GM19193 (cell line): ENCODE measurements at regions not wholly inside any gene's neighbourhood (a gene's known extent, or its start where the extent isn't known, plus 50 kb on each side); places are given as distances from the start of the nearest gene placed in this dataset.

Experiments
- POLR2A ChIP-seq: IDR thresholded peaks from 4 replicates; pipeline ENCODE4 v1.6.1; 2011; ENCODE audit not compliant: insufficient read depth, insufficient read length; ENCODE audit errors: extremely low read depth

DNA sequence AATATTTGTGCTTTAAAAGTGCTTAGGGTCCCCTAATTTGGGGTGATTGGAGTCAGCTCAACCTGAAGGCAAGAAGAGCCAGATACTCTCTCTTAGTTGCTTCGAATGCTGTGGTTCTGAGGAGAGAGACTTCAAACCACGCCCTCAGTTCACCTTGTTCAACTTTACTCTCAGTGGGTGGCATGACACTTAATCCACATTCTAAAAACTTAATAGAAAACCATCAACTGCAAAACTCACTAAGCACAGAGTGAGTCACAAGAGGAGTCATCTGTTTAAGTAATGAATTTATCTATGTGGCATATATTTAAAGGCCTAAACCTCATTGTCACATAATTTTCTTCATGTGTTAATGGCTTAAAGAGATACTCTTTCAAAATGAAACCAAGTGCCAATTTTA is 99.5 kb upstream of the SLC4A4 start:
- no peak for TF ChIP-seq POLR2A

DNA sequence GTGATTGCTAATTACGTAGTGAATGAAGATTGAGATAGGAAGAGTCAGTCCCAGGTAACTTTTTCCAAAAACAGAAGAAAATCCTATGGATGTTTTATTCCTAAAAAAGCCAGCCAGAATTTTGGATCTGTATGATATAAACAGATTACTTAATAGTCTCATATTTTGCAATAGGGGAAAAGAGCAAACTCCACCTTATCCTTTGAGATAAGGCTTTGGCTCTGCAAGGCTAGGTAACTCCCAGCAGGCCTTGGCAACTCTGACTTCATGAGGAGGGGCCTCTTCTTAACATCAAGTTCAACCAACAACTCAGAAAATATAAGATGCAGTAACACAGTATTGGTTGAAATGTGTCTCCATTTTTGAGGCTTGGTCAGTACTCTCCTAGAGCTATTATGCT is 98.7 kb upstream of the SLC4A4 start:
- no peak for TF ChIP-seq POLR2A

DNA sequence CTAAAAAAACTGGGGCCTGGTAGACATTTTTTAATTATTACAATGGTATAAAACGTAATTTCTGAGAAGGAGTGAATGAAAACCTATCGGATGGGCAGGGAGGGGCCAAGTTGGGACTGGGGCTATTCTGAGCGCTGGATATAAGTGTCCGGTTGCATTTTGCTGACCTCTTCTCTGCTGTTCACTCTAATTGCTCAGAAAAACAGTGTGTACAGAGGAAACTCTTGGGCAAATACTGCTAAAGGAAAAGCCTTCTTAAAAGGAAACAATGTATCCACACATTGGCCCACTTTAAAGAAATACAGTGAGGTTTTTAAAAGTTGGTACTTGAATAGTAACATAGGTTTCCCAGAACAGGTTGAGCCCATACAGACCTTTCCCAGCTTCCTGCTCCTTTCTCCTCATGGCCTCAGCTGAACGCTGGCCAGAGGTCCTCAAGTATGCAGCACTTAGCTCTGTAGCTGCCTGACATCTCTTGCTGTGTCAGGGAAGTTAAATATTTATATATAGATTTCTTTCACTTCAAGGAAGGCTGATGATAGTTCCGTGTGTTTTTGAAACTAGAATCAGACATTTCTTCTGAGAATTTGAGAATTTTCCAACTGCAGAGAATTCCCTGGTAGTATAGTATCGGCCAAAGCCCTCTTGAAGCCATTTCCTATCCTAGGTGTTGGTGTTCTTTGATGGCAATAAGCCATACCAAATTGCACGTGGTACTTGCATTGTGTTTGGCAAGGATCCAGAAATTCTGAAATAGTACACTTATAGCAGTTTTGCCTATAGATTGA is 97.1 kb upstream of the SLC4A4 start:
- TF ChIP-seq POLR2A, result no peak

DNA sequence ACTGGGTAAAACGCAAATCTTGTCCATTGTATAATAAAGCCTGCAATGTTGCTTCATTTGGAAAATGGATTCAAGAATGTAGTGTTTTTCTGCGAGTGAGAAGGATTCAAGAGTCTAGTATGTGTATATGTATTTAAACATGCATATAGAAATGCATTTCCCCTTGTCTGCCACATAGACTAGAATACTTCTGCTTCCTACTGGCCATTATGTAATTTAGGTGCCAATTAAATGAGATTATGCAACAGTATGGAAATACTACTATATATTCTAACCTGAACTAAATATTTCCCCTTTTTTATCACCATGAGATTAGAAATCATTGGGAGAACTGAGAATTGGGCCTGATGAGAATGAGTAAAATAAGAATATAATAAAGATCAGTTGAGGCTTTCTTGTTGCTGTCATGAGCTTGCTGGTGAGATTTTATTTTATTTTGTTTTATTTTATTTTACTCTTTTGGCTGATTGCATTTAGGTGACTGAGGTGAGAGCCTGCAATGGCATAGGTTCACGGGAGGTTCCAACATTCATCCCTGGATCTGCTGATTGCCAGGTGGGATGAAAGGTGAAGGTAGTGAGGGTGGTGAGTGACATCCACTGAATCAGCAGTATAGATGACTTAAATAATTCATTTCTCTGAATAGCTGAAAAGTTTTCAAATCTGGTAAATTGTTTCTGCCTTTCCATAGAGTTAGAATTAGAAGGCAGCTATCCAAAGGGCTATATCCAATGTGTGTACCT is 95.6 kb upstream of the SLC4A4 start:
- TF ChIP-seq POLR2A, result no peak

DNA sequence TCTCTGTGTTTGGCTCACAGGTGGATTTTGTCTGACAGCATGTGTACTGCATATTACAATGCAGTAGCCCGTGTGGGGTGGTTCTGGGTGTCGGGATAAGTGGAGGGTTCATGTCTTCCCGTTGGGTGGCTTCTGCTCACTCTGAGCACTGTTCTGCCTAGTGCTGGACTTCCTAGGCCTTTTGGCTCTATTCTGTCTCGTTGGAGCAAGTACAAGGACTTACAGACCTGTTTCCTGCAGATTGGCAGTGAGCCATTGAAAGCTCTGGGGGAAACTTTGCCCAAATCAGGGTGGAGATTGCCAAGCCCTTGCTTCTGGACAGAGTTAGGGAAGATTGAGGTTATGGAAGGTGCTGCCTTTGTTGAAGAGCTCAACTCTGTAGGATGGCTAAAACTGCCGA is 91.1 kb upstream of the SLC4A4 start:
- TF ChIP-seq POLR2A, result no peak

DNA sequence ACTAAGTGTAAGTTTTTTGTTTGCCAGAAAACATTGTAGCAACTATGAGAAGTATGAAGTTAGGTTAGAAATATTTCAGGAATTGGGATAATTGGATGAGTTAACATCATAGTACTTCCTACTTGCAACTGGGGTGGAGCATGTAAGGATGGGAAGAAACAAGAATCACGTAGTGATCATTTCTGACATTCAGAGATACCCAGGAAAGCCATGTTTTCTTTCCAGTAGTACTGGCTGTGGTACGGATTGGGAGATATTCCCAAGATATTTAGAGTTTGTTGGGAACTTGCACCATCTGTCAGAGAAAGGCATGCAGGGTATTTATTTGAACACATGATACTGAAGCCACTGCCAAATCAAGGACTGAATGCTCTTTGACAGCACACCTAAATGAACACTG is 87.6 kb upstream of the SLC4A4 start:
- no peak for TF ChIP-seq POLR2A

DNA sequence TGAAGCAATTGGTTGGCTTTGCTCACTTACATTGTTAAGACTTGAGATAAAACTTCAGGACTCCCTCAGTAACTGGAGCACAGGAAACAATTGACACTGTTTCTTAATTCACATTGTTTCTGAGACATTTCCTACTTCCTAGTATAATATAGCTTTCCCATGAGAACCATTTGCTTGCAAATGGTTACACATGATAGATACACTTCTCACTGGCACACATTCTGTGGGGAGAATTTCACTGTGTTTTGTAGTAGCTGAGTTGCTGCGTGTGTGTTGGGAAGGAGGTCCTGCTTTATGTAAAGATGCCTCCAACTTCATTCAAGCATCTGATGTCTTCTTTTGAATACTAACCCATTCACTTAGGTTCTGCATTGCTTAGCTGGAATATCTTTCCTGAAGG is 85.3 kb upstream of the SLC4A4 start:
- no peak for TF ChIP-seq POLR2A

DNA sequence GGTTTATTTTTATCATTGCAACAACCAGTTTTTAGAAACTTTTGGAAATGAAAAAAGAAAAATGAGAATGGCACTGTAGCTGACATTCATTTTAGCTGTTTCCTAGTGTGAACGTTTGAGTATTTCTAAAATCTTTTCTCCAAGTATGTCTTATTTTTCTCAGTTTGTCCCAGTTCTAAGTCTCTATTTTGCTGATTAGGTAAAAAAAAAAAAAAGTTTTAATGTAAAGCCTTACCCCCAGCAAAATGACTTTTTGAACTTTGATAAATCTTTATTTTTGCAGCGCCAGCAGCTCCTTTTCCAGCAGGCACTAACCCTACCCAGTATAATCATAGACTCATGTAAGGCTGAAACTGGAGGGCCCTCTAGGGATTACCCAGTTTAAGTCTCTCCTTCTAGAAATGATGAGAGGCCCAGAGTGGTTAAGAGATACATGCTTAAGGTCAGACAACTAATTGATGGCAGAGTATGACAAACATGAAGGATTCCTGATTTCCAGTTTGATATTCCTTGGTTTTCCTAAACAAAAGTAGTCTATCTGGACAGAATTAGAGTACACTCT is 84.3 kb upstream of the SLC4A4 start:
- TF ChIP-seq POLR2A, result no peak

DNA sequence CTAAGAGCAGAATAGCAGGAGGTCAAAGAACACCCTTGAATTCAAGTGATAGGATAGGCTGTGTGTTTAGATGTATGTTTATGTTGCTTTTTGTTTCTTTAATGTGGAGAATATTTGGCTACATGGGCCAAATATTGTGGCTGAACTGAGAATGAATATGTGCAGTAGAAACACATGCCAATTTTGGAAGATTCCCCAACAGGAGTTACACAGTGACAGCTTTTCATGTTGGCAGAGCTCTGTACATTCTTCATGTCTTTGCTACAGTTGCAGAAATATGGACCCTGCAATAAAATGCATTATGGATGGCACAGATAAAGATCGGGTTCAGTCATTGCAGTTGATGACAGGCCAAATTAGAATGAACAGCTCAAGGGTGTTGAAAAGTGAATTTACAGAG is 82.8 kb upstream of the SLC4A4 start:
- TF ChIP-seq POLR2A, result no peak

DNA sequence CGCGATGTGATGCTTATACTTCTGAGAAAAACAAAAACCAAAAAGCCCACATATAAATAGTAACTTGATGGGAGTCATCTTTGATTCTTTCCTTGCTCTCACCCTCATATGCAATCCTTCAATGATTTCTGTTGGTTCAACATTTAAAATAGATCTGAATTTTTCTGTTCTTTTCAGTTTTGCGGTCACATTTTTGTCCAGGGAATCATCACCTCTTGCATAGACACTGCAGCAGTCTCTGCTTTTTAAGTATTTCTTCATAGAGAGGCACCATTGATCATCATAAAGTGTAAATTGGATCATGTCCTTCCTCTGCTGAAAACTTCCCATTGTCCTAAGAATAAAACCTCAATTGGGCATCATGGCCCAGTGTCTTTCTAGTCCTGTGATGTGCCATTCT is 81.1 kb upstream of the SLC4A4 start:
- no peak for TF ChIP-seq POLR2A

DNA sequence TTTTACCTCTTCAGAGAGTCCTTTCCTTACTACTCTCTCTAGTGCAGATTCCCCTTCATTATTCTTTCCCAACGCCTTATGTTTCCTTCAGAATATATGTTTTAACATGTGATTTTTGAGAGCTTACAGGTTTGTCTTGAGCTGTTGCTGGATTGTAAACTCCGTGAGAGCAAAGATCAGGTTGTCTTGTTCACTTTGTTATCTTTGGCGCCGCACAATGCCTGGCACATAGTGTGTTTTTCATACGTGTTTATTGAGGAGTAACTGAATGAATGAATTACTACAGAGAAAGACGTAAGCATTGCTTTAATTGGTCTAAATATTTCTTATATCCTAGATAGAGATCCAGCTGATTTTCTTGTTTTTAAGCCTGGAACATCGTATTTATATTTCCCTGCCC is 80.5 kb upstream of the SLC4A4 start:
- no peak for TF ChIP-seq POLR2A

DNA sequence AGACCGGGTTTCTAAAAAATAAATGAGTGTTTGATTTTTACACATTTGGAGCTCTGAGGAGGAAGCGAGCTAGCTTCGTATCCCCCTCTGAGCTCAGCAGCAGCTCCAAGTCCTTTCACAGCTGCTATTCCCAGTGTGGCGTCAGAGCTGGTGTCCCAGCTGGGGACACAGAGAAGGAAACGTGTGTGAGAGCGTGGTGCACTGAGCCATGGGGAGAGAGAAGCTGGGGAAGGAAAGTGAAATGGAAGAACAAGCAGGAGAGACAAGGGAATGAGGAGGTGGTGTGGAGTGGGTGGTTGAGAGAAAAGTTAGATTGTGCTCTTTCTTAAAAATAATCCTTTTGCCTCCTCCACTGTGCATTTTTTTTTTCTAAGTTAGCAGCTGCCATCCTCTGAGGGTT is 79.5 kb upstream of the SLC4A4 start:
- no peak for TF ChIP-seq POLR2A

DNA sequence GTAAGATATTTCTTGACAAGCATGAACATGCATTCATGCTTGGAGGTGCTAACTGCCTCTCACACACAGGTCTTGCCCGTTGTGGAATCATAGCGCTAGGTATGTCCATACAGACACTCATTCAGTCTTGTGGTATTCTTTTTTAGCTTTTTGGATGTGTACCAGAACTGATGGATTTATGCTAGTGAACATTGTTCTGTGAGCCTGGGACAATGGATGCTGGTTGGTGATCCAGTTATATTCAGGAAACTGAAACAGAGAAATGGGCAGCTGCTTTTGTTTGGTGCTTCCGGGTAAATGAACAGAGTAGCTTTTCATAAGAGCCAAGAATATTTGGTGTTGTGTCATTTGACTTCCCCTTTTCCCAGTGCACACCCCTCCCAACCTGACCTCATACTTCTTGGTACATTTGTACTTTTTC is 78.9 kb upstream of the SLC4A4 start:
- TF ChIP-seq POLR2A, result no peak

DNA sequence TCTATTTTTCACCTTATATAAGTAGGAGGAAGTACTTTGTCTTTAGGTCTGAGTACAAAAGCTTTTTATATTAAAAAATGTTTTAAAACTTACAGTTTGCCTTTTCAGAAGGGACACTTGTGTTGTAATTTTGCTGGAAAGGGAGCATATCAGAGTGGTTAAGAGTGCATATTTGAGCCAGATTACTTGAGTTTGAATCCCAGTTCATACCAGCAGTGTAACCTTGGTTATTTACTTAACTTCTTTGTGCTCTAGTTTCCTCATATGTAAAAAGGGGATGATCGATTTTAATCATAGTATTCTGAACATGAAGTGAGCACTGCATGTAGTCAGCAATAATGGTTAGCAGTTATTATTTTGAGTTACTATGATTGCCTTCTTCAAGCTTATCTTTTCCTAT is 78.3 kb upstream of the SLC4A4 start:
- no peak for TF ChIP-seq POLR2A

DNA sequence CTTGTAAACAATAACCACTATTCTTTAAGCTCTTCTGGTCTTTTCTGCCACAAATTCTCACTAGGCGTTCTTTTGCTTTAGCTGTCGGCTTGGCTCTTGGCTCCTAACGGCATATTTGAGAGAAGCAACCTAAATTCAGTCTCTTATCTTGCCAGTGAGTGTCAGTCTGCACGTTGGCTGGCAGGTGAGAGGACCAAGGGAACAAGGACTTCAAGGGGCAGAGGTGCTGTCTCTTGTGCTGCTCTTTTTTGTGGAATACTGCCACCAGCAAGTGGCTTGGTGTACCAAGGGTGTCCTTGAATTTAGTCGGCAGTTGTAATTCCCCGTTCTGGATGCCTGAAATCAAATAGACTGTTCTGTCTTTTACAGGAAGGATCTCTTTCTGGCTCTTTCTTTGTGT is 77.8 kb upstream of the SLC4A4 start:
- no peak for TF ChIP-seq POLR2A

DNA sequence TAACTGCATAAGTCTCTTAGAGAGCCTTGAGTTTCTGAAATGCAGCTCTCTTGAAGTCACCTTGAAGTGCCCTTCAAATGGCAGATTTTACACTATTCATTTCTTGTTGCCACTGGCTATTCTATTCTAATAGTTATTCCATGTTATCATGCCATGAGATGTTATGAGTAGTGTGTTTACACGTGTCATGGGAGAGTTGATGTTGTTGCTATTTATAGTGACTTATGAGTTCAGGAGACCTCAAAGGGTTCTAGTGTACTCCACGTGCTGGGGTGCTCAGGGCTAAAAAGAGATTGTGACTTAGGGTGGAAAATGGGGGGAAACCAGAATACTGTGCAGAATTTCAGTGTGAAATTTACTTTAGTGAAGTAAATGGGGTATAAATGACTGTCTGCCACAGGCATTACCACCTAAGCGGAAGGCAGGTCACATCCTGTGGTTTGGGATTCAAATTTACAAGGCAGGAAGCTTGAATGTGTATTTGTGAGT is 77.1 kb upstream of the SLC4A4 start:
- TF ChIP-seq POLR2A, result no peak
